HK-2 (cell line): ENCODE measurements at regions not wholly inside any gene's neighbourhood (a gene's known extent, or its start where the extent isn't known, plus 50 kb on each side); places are given as distances from the start of the nearest gene placed in this dataset.

Source experiments
- DNase-seq: peaks from one replicate; pipeline ENCODE4 v3.0.0-alpha.2; 2018; ENCODE audit not compliant: unreplicated experiment

GRCh38 chr1:208419746-208420420 is 175.7 kb upstream of the PLXNA2 start:
- no peak for DNase-seq

GRCh38 chr1:208420696-208421095 is 176.5 kb upstream of the PLXNA2 start:
- DNase-seq: no peak

GRCh38 chr1:208421486-208421885 is 177.3 kb upstream of the PLXNA2 start:
- DNase-seq: no peak

- DNase-seq: no peak
These were observed 179.3 kb upstream of the PLXNA2 start for GRCh38 chr1:208423526-208423925.

GRCh38 chr1:208425096-208425495 is 180.9 kb upstream of the PLXNA2 start:
- DNase-seq: no peak

GRCh38 chr1:208430220-208430619 is 186.0 kb upstream of the PLXNA2 start:
- no peak for DNase-seq

GRCh38 chr1:208431721-208432120 is 187.5 kb upstream of the PLXNA2 start:
- DNase-seq: no peak

- DNase-seq: no peak
These were observed 188.2 kb upstream of the PLXNA2 start for GRCh38 chr1:208432346-208432745.

GRCh38 chr1:208433086-208433485 is 188.9 kb upstream of the PLXNA2 start:
- DNase-seq: no peak

GRCh38 chr1:208433971-208434370 is 189.8 kb upstream of the PLXNA2 start:
- no peak for DNase-seq

- no peak for DNase-seq
These were observed 193.2 kb upstream of the PLXNA2 start for GRCh38 chr1:208437401-208437800.

- DNase-seq: no peak
These were observed 194.0 kb upstream of the PLXNA2 start for GRCh38 chr1:208438112-208438699.

- no peak for DNase-seq
These were observed 201.6 kb upstream of the PLXNA2 start for GRCh38 chr1:208445758-208446203.

- DNase-seq: no peak
These were observed 202.1 kb upstream of the PLXNA2 start for GRCh38 chr1:208446271-208446691.

GRCh38 chr1:208448425-208448824 is 204.2 kb upstream of the PLXNA2 start:
- DNase-seq: no peak

- no peak for DNase-seq
These were observed 205.8 kb upstream of the PLXNA2 start for GRCh38 chr1:208449951-208450350.

GRCh38 chr1:208450958-208451357 is 206.8 kb upstream of the PLXNA2 start:
- DNase-seq: no peak

- no peak for DNase-seq
These were observed 211.6 kb upstream of the PLXNA2 start for GRCh38 chr1:208455821-208456220.

GRCh38 chr1:208456487-208456886 is 212.3 kb upstream of the PLXNA2 start:
- no peak for DNase-seq

GRCh38 chr1:208460823-208461222 is 216.6 kb upstream of the PLXNA2 start:
- DNase-seq: no peak

GRCh38 chr1:208461680-208462079 is 217.5 kb upstream of the PLXNA2 start:
- DNase-seq: no peak

GRCh38 chr1:208462761-208463160 is 218.6 kb upstream of the PLXNA2 start:
- DNase-seq: no peak

- DNase-seq: no peak
These were observed 221.1 kb upstream of the PLXNA2 start for GRCh38 chr1:208465266-208465665.
